Right forelimb (tissue), 1 donor: ENCODE measurements at regions not wholly inside any gene's neighbourhood (a gene's known extent, or its start where the extent isn't known, plus 50 kb on each side); places are given as distances from the start of the nearest gene placed in this dataset.
"Not testable (repeated sequence)": the region's sequence is repeated elsewhere in the genome, so short reads cannot be mapped to it uniquely, and the experiment has no call there.

Experiments
- DNase-seq: peaks from one replicate; pipeline ENCODE4 v3.0.0-alpha.2; 2018

DNA sequence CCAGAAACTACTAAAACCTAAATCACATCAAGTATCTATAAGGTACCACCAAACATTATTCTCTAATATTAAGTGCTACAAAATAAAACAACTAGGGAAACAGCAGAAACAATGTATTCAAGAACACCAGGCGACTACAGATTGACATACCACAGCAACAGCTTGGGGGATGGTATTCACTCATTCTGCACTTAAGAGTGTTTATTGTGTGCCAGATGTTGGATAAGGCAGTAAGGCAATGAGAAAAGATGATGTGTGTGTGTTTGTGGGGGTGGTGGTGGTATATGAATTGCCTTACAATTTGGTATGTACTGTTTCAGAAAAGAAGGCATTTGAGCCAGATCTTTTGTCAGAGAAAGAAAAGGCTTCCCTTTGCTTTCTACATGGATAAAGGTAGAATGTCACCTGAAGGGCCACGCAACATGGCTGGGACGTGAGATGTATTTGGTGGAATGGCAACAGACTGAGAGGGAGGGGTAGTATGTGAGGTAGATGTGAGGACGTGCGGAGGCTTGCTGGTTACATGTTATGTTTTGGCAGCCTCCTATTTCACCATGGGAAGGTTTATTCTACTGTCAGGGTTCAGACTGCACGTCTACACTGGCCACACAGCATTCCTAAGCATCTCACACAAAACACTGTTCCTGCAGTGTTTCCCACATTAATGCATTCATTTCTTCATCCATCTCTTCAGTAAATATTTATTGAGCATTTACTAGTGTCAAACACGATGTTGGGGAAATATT lies 300.7 kb downstream of the KLF12 start:
- no peak for DNase-seq

DNA sequence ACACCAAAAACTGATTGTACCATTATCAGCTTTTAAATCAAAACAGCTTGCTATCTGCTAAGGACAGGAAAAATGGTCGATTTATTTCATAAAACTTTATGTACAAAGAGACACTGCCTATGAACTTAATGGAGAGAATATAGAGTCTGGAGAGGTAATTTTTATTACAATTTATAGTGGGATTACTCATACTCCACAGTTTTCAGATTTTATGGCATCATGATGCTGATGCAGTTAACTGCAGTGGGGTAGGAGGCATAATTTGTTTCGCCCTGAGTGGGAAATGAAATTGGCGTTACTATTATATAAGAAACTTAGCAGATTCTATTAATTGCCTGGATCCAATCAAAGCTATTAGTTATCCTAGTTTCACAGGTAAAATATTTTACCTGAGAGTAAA lies 301.4 kb downstream of the KLF12 start:
- DNase-seq: no peak

DNA sequence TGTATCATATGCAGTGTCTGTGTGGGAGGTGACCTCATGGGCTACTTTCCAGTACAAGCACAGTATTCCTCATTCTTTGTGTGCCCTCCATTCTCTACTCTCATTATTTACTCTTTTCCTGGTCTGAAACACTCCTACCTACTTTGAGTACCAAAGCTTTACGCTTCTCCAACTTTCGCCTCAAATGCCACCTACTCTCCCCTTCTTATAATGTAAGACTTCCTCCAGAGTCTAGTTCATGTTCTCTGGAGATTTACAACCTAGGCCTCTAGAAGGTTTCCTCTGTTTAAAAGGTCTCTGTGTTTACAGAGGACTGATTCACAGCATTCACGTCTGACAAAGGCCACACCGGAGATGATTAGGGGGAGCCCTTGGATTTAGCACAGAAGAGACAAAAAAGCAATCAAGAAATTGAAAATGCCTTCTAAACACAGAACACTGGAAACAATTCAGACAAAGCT lies 302.0 kb downstream of the KLF12 start:
- DNase-seq: no peak

DNA sequence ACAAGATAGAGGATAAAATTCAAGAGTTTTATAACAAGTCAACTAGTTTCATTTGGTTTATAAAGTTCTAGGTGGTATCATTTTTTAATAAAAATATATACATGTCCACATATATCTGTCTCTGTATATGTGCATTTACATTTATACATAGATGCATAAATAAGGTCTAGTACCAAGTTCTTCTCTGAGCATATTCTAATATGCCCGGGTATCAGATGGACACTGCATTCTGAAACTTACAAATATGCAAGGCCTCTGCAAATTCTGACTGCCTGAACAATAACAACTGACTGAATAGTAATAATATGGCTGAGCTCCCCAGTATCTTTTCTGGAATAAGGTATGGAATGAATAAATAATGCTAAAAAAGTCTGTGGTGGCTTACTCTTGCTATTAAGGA lies 304.8 kb downstream of the KLF12 start:
- DNase-seq: no peak

DNA sequence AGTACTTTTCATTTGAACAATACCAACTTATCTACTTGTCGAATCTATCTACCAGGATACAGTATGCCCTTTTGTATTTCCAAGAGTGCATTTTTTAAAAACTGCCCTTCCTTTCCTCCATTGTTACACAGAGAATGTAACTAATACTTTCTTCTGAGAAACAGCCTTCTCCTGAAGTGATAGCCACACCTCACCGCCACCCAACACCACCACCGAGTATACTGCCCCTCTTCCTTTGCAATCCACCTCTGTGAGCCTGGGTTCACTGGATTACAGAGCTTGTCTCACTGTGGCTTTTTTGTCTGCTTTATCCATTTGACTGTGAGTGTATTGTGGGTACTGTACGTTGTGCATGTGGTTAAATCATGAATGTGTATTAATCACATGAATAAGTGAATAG lies 305.4 kb downstream of the KLF12 start:
- DNase-seq: no peak

DNA sequence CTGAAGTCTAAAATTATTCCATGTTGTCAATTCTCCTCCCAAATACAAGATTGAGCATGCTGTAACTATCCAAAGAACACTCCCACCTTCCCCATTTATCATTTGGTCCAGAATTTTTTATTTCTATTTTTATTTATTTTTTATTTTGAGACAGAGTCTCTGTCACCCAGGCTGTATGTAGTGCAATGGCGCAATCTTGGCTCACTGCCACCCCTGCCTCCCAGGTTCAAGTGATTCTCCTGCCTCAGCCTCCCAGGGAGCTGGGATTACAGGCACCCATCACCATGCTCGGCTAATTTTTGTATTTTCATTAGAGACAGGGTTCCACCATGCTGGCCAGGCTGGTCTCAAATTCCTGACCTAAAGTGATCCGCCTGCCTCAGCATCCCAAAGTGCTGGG lies 306.8 kb downstream of the KLF12 start:
- DNase-seq: no peak

DNA sequence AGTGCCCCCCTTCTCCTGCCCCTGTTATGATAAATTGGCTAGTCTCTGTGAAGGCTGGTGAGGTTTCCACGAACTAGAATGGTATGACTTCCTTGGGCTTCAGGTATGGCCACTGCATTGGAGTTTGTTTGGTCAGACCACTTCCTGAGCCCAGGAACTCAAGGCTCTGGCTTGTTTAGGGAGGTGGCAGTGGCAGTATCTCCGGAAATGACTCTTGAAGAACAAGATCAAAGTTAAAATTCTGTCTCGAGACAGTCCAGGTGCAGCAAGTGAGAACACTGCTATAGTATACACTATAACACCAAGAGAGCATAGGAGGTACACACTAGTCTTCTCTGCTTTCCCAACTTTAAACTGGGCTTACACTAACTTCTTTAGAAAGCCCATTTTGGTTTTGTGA lies 309.1 kb downstream of the KLF12 start:
- DNase-seq: no peak

DNA sequence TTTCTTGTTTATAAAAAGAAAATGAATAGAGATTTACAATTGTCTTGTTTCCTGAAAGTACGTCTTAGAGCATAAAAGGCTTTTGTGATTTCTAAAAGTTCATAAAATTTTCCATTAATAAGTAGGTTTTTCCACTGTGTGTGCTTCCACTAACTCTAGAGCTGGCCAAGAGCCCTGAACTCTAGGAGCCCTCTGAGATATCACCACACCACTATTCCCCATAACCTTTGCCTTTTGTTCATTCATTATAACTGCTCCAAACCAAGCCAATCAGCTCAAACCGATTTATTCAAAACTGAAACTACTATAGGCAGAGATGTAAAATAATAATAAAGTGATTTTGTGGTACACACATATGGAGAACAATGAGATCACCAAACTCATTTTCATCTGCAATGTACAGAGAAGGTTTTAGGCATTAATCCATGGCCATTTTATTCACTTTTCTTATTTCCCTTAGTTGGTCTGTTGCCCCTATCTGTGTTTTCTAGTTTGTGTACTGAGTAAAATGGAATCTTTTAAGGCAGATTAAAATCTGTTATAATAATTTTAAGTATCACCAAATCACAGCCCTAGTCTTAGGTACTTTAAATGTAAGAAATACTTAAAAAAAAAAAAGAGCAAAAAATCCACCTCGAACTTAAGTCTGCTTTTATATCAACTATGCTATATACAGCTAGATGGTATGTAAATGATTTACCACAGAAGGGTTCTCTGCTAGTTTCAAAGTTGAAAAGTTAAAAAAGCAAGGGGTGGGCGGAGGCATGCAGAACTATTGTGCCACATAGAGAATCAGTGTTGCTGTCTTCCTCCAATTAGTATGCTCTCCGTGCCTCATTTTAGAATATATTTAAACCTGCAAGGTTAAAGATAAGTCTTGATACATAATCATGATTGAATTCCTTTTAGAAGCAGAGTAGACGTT lies 311.3 kb downstream of the KLF12 start:
- DNase-seq: no peak

DNA sequence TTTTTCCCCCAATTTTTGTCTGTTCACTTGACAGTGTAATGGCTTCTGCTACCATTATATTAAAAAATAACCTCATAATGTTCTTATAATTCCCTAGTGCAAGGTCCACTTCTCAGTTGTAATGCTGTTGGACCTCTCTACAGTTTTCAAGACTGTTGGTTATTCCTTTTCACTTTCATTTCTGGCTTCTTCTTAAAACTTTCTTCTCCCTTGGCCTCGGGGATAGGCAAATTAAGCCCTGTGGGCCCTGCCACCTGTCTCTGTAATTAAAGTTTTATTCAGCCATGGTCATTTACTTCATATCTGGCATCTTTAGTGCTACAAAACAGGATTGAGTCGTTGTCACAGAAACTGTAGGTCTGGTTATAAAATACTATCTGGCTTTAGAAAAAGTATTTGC lies 313.5 kb downstream of the KLF12 start:
- DNase-seq: no peak

DNA sequence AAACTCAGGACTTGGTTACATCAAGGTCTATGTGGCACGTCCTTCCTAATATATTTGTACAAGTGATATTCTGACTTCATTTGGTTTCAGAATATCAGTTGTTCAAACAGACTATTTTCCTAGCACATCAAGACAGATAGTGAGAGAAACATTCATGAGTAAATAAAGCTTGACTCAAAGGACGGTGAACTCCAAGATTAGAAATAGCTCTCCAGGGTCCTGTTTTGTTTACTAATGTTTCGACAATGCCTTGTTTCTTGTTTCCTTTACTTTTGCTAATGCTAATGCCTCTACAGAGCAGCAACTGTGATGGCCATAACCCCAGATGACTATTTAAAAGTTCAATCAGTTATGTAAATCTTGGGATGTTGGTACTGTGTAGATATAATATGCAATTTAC lies 313.9 kb downstream of the KLF12 start:
- DNase-seq: no peak

DNA sequence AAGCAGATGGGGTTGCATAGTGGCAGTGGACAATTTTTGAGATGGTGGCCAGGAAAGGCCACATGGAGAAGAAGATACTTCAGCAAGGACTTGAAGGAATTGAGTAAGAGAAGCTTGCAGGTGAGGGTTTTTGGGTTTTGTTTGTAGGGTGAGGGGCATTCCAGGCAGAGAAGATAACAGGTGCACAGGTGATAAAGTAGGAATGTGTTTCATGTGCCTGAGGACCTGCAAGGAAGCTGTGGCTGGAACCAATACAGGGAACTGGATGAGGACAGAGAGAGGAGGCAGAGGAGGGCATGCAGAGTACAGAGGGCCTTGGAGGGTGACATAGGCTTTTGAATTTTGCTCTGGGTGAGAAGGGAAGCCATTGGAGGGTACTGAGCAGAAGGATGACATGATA lies 314.5 kb downstream of the KLF12 start:
- DNase-seq: no peak

DNA sequence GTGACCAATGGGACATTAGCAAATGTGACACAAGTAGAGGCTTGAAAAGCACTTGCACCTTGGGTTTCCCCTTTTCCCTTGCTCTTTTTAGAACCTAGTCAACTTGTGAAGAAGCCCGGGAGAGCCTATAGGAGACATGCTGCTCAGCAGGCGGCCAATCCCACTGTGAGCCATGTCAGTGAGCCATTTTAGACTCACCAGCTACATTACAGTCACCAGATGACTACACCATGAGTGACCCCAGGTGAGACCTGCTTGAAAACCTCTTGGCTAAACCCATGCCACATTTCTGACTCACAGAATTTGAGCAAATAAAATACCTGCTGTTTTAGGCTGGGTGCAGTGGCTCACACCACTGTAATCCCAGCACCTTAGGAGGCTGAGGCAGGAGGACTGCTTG lies 317.5 kb downstream of the KLF12 start:
- no peak for DNase-seq

DNA sequence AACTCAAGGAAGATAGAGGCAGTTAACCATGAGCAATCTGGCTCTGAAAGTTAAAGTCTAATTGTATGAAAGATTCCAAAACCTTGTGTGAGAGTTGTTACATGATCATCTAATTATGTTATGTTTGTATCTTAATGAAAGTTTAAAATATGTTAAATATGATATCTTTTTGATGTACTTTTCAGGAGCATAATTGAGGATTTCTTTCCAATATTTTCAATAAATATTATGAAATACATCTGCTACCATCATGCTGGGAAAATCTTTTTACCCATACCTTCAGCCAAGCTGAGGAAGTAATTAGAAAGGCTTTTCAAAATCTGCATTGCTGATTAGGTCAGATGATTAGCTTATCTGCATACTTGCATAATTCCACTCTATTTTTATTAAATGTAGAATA lies 318.4 kb downstream of the KLF12 start:
- no peak for DNase-seq

DNA sequence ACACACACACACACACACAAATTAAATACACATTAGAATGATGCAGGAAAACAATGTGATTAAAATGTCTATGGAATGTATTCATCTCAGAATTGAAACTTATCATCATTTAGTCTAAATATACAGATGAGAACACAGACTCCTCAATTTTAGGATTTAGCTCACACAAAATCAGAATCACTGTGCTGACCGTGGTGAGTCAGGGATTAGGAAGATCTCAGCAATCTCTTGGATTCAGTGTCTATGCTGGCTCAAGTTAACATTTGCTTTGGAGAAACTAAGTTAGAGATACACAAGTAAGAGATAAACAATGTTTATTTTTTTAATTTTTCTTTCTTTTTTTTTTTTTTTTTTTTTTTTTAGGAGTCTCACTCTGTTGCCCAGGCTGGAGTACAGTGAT lies 323.6 kb downstream of the KLF12 start:
- DNase-seq: no peak

DNA sequence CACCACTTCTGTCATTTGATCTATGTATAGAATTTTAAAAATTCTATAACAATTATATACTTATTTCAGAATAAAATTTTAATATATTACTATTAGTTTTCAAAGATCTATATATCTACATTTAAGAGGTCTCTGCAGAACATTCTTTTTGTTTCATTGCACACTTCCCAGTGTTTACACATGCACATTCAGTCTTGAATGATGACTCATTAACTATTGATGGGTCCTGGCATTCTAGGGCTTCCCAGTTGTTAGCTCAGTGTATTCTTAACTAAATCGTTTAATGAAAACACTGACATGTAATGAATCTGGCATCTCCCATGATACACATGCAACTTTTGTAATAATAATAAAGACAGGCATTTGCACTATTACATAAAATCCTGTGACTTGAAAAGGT lies 324.6 kb downstream of the KLF12 start:
- DNase-seq: no peak

DNA sequence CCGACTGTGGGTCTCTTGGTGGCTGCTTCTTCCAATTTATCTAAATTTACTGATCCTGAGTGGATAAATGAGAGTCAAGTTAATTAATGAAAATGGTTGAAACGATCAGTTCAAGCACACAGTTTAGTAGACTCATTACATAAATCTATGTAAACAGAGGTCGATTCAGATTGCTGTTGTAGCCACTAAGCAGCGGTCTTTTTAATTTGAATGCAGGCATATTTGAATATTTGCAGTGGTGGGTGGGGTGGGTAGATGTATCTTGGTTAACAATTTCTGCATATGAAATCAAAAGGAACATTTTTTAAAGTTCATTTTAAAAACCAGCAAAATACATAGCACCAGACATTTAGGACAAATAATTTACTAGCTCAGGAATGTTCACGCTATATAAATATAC lies 325.9 kb downstream of the KLF12 start:
- no peak for DNase-seq

DNA sequence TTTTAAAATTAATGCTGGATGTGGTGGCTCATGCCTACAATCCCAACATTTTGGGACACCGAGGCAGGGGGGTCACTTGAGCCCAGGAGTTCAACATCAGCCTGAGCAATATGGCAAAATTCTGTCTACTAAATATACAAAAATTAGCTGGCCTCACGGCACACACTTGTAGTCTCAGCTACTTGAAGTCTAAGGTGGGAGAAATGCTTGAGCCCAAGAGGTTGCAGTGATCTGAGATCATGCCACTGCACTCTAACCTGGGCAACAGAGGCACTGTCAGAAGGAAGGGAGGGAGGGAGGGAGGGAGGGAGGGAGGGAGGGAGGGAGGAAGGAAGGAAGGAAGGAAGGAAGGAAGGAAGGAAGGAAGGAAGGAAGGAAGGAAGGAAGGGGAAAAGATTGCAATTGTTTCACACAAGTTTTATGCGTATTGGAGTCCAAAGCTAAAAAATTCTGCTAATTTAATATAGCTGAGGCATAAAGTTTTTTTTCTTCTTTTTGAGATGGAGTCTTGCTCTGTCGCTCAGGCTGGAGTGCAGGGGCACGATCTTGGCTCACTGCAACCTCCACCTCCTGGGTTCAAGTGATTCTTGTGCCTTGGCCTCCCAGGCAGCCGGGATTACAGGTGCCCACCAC lies 328.8 kb downstream of the KLF12 start:
- not testable (repeated sequence) for DNase-seq

DNA sequence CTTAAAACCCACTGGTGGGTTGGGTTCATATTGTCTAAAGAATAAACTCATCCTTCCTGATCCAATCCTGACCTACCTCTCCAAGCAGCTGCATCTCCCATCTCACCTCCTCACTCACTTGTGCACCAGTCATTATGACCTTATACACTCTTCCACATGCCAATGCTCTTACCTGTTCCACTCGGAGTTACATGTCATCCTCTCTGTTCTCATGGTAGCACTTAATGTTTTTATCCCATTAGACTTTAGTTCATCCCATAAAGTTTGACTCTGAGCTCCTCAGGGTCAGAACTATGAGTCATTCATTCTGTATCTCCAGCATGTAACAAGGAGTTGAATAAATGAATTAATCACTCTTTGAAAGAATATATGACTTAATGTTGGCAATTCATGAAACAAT lies 330.2 kb downstream of the KLF12 start:
- DNase-seq: no peak

DNA sequence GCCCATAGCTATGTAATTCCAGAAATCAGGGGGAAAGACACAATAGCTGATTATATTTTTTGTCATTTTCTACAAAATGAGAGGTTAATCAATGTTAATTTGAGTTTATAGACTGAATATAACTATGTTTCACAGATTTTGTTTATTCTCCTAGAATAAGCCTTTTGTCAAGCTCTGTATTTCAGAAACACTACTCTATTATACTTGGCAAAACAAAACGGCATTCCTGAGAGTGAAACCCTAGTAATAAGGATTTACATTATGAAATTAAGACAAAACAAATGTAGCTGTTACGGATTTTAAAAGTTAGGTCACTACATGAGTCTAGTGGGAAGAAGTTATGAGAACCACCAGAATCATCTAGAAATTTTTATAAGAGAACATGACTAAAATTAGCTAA lies 334.2 kb downstream of the KLF12 start:
- DNase-seq: no peak

DNA sequence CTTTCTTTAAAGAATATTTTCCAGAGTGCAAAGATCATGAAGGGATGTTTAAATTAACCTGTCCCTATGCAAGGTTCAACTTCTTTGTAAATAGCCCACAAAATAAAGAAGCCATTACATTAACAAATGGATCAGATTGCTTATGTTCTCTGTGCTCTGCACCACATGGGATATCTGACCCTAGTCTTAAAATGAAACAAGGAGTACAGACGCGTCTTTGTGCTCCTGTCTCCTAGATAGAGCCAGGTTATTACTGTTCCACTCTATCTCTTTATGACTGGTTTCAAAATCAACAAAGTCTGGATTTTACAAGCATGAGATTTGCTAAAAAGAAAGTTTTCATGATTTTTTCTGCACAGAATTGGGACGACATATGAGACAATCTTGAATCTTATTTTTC lies 339.4 kb downstream of the KLF12 start:
- no peak for DNase-seq

DNA sequence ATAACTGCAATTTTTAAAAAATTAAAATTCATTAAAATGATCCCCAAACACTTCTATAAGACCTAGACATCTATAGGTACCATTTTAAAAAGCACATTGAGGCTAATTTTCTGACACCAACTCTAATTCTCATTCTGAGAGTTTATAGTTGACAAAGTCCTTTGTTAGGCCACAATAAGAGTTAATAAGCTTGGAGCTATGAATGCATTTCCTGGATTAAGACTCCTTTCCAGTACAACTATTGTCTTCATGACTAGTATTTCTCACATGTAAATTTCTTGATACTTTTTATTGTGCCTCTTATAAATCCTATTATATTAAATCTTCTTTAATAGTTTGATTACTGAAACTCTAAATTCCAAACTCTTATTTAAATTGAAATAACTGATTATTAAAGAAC lies 340.8 kb downstream of the KLF12 start:
- no peak for DNase-seq

DNA sequence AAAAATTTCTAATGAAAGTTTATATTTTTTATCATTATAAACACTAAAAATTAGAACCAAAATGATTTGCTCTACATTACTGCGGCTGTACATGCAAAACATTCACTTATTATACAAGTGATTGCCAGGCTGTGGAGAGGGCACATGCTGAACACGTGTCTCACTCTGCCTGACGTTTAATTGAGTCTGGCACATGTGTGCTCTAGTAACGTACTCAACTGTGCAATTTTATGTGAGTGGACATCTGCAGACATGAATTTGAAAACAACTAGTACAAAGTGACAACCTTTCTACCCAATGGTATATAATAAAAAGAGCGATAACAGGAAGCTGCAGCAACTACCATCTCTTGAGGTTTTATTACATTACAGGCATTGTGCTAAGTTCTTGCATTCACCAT lies 341.4 kb downstream of the KLF12 start:
- DNase-seq: no peak
